H54 (cell line): ENCODE measurements at regions not wholly inside any gene's neighbourhood (a gene's known extent, or its start where the extent isn't known, plus 50 kb on each side); places are given as distances from the start of the nearest gene placed in this dataset.
"Not testable (repeated sequence)": the region's sequence is repeated elsewhere in the genome, so short reads cannot be mapped to it uniquely, and the experiment has no call there.

Source experiments
- DNase-seq: peaks from one replicate; pipeline ENCODE4 v3.0.0; 2011; ENCODE audit warnings: low spot score, mixed read lengths; ENCODE audit not compliant: insufficient read length
- FAIRE-seq: peaks from 3 replicates; lab custom pipeline; 2011; peaks lifted over from hg19 to GRCh38; lab: Jason Lieb, UNC
- POLR2A ChIP-seq: IDR thresholded peaks from 2 replicates; pipeline ENCODE4 v1.6.1; 2011; ENCODE audit warnings: low read depth, mild to moderate bottlenecking, low read length

GRCh38 chr5:12659686-12660085, 755.4 kb upstream of the CTNND2 start:
- TF ChIP-seq POLR2A: no peak
- FAIRE-seq: no peak
- no peak for DNase-seq

DNA sequence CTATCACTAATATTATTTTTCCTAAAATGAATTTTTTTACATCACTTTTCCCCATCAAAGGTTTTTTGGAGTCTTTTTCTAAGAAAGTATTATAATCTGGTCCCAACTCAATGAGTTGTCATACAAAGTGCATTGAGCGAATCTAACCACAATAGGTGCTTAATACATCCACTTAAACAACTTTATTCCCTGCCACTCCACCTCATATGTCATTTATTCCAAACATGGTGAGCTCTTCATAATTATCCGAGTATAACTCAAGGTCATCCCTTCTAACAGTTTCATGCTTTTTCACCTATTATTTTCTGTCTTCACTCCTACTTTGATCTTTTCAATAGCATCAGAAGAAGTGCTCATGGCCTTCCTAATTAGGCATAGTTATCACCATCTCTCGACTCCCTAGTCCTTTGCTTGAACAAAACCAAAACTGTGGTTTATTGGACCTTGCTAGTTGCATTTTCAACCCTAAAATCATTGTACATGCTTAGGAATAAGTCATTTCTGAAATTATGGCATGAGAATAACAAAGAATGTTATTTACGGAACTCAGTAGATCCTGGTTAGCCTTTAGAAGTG, 754.7 kb upstream of the CTNND2 start:
- DNase-seq (no peak), FAIRE-seq (no peak)
- TF ChIP-seq POLR2A: no peak

- not testable (repeated sequence) for DNase-seq, FAIRE-seq
Observed at GRCh38 chr5:12657914-12658474, 753.7 kb upstream of the CTNND2 start.

GRCh38 chr5:12655675-12656074, 751.4 kb upstream of the CTNND2 start:
- FAIRE-seq (no peak), DNase-seq (no peak)
- TF ChIP-seq POLR2A: no peak

GRCh38 chr5:12652201-12652600, 748.0 kb upstream of the CTNND2 start:
- DNase-seq (no peak), FAIRE-seq (no peak)
- no peak for TF ChIP-seq POLR2A

GRCh38 chr5:12648558-12648957, 744.3 kb upstream of the CTNND2 start:
- DNase-seq (no peak), FAIRE-seq (no peak)
- TF ChIP-seq POLR2A: no peak

- FAIRE-seq (no peak), DNase-seq (no peak)
- TF ChIP-seq POLR2A: no peak
Observed at GRCh38 chr5:12647613-12648012, 743.4 kb upstream of the CTNND2 start.

DNA sequence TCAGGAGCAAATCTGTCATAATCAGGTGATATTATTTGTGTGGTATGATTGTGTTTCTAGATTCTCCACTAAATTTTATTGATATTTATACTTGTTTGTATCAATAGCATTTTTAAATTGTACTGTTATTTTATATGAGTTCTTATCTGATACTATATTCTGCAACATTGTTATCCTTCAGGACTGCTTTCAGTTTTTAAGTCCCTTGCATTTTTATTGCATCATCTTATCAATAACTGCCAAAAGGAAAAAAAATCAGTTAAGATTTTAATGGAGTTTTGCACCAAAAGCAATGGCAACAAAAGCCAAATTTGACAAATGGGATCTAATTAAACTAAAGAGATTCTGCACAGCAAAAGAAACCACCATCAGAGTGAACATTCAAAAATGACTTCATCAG, 741.3 kb upstream of the CTNND2 start:
- no peak for FAIRE-seq
- TF ChIP-seq POLR2A: no peak

DNA sequence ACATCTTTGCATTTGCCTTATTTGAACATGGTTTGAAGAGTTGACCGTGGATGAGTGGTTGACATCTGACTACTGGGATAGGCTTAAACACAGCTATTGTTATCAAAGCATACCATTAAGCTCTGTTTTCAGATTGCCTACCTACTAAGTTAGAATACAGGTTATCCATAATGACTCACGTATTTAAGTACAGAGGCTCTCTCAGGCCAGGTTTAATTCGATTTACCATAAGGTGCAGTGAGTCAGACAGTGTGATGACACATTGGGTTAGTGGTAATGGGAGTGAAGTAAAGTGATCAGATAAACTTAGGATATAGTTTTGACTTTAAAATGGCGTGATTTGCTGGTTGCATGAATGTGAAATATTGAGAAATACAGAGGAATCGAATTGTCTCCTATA, 732.0 kb upstream of the CTNND2 start:
- DNase-seq (no peak), FAIRE-seq (peak; percentile 33)
- TF ChIP-seq POLR2A: no peak

More for the DNA sequence above, 741.3 kb upstream of the CTNND2 start:
- no peak for DNase-seq

DNA sequence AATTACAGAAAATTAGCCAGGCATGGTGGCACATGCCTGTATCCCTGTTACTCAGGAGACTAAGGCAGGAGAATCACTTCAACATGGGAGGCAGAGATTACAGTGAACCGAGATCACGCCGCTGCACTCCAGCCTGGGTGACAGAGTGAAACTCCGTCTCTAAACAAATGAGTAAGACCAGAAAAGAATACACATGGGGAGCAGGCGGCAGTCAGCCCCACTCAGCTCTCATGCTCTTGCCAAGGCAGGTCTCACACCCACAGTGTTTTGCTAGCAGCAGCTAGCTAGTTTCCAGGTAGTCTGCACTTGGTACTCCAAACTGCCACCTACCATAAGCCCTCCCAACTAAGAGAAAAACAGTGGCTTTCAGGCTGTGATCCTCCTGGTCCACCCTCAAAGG, 722.3 kb upstream of the CTNND2 start:
- TF ChIP-seq POLR2A: no peak
- DNase-seq (no peak), FAIRE-seq (no peak)

GRCh38 chr5:12625667-12626263, 721.5 kb upstream of the CTNND2 start:
- DNase-seq (no peak), FAIRE-seq (no peak)
- TF ChIP-seq POLR2A: no peak

GRCh38 chr5:12624776-12625560, 720.7 kb upstream of the CTNND2 start:
- FAIRE-seq: no peak
- no peak for TF ChIP-seq POLR2A
- no peak for DNase-seq

DNA sequence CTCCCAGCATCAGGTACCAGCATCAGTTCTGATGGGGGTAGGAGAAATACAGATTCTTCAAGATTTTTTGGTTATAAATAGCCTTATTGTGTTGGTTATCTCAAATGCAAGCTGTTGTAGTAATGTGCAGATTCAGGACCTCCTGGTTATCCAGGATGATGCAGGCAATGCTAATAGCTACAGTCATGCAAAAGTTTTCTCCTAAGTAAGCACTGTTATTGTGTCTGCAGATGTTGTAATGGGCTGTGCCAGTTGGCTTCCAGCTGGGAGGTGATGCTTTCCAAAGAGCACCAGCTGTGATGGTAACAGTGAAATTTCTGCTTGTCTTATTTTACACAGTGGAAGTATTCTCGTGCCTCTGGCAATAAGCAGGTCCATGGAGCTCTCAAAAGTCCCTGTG, 719.2 kb upstream of the CTNND2 start:
- TF ChIP-seq POLR2A: no peak
- DNase-seq (no peak), FAIRE-seq (no peak)

DNA sequence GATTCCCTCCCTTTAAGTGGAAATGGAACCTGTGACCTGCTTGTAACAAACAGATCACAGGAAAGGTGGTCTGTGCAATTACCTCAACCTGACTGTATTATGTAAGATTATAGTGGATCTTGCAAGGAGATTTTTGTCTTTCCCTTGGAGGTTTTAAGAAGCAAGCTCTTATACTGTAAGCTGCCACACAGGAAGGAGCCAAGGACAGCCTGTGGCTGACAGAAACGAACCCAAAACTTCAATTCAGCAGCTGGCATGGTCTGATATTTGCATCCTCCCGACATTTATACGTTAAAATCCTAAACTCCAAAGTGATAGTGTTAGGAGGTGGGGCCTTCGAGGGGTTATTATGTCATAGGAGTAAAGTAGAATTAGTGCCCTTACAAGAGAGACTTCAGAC, 711.8 kb upstream of the CTNND2 start:
- FAIRE-seq: no peak
- DNase-seq: no peak

More for the DNA sequence above, 711.8 kb upstream of the CTNND2 start:
- no peak for TF ChIP-seq POLR2A
